H1 (cell line): ENCODE measurements at regions not wholly inside any gene's neighbourhood (a gene's known extent, or its start where the extent isn't known, plus 50 kb on each side); places are given as distances from the start of the nearest gene placed in this dataset.

ENCODE experiments used
- CEBPB ChIP-seq: IDR thresholded peaks from 2 replicates; pipeline ENCODE4 v1.6.1; 2012; ENCODE audit warnings: low read depth, low read length
- CHD2 ChIP-seq: IDR thresholded peaks from 2 replicates; pipeline ENCODE4 v1.6.1; 2012; ENCODE audit warnings: low read length, improper control_type of control experiment
- CTCF ChIP-seq, 3 experiments: IDR thresholded peaks; 1 replicate in 2 of 3; 2 replicates in 1 of 3; pipeline versions ENCODE4 v1.5.1 to v1.6.1; 2011; ENCODE audit warnings: low read length in 3 of 3, mild to moderate bottlenecking in 3 of 3, inconsistent platforms in 2 of 3, low read depth in 1 of 3, moderate library complexity in 1 of 3; ENCODE audit not compliant: insufficient read depth in 1 of 3; ENCODE audit errors: control extremely low read depth in 1 of 3
- EZH2 ChIP-seq: fragments of 200-600 bp; sonication (generic); IDR thresholded peaks from 2 replicates; pipeline ENCODE4 v1.7.1; 2012; ENCODE audit warnings: low read depth, mild to moderate bottlenecking, moderate library complexity, low read length, inconsistent platforms; ENCODE audit not compliant: severe bottlenecking
- FOSL1 ChIP-seq: IDR thresholded peaks from 2 replicates; pipeline ENCODE4 v1.6.1; 2011; ENCODE audit warnings: mild to moderate bottlenecking, low read depth, low read length, moderate library complexity; ENCODE audit not compliant: insufficient read depth
- JUN ChIP-seq: IDR thresholded peaks from 2 replicates; pipeline ENCODE4 v1.6.1; 2011; ENCODE audit warnings: low read depth, mild to moderate bottlenecking, improper control_type of control experiment, low read length
- JUND ChIP-seq: IDR thresholded peaks from 2 replicates; pipeline ENCODE4 v1.6.1; 2011; ENCODE audit warnings: mild to moderate bottlenecking, improper control_type of control experiment, low read length
- POLR2A ChIP-seq, 2 experiments: IDR thresholded peaks; 1 replicate in 1 of 2; 2 replicates in 1 of 2; pipeline ENCODE4 v1.6.1; 2011; ENCODE audit warnings: low read depth in 2 of 2, low read length in 2 of 2, mild to moderate bottlenecking in 2 of 2; ENCODE audit errors: control extremely low read depth in 1 of 2
- POLR2AphosphoS5 ChIP-seq: IDR thresholded peaks from 2 replicates; pipeline ENCODE4 v1.6.1; 2011; ENCODE audit warnings: low read depth, low read length
- RFX5 ChIP-seq: IDR thresholded peaks from 2 replicates; pipeline ENCODE4 v1.6.1; 2011; ENCODE audit warnings: low read depth, low read length, improper control_type of control experiment, borderline replicate concordance
- SIN3A ChIP-seq, 2 experiments: IDR thresholded peaks in 1 of 2; conservative IDR thresholded peaks in 1 of 2; 2 replicates each; pipeline ENCODE4 v1.6.1; 2011 to 2012; ENCODE audit warnings: low read length in 2 of 2, improper control_type of control experiment in 1 of 2, low read depth in 1 of 2, mild to moderate bottlenecking in 1 of 2
- SRF ChIP-seq: IDR thresholded peaks from 2 replicates; pipeline ENCODE4 v1.6.1; 2011; ENCODE audit warnings: mild to moderate bottlenecking, low read depth, low read length, moderate library complexity
- SUZ12 ChIP-seq: fragments of 200-600 bp; sonication (generic); IDR thresholded peaks from 2 replicates; pipeline ENCODE4 v1.6.1; 2012; ENCODE audit warnings: mild to moderate bottlenecking, inconsistent platforms, low read length, moderate library complexity, mixed read lengths
- TAF1 ChIP-seq: IDR thresholded peaks from 2 replicates; pipeline ENCODE4 v1.6.1; 2011; ENCODE audit warnings: mild to moderate bottlenecking, low read depth, low read length

DNA sequence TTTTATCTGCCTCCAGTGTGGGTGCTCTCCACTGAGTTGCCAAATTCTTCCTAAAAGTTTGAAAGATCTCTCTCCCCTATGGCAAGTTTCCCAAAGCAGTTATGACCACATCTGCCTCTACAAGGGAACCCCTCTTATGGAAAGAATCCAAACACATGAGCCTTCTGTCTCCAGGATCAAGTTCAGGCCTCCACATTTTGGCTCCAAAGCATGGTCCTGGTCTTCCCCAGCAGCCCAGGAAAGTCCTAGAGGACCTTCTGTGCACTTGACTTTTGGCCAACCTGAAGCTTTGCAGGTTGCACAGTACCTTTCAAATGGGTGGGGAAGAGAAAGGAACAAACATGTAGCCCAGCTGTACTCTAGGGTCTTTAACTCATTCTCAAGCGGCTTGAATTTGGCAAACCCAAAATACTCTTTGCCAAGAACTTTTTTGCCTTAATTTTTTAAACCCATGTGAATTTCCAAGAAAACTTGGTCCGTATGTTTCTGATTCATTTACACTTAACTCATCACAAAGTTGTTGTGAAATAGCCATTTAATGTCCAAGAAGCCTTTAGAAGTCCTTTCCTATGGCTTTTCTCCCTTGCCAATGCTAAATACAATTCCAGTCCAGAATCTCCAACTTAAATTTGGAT is 240.1 kb upstream of the TBX18 start:
- no peak for TF ChIP-seq CTCF (IDR thresholded peaks at IDR 0.05; ENCODE audit: control extremely low read depth in 1 of 3, insufficient read depth in 1 of 3, low read depth in 1 of 3, low read length in 3 of 3)
- TF ChIP-seq SRF = no peak
- no peak for TF ChIP-seq RFX5
- no peak for TF ChIP-seq EZH2
- no peak for TF ChIP-seq CEBPB
- TF ChIP-seq SUZ12 = no peak
- no peak for TF ChIP-seq TAF1
- TF ChIP-seq FOSL1 = no peak
- TF ChIP-seq CHD2 = no peak
- TF ChIP-seq POLR2AphosphoS5 = no peak
- no peak for TF ChIP-seq JUN
- TF ChIP-seq SIN3A (conservative IDR thresholded peaks at IDR 0.05 in 1 of 2, IDR thresholded peaks at IDR 0.05 in 1 of 2; ENCODE audit: low read depth in 1 of 2, low read length in 2 of 2) = no peak
- TF ChIP-seq JUND = no peak
- TF ChIP-seq POLR2A (IDR thresholded peaks at IDR 0.05; ENCODE audit: control extremely low read depth in 1 of 2, low read depth in 2 of 2, low read length in 2 of 2) = no peak
